ENCODE measurements at regions not wholly inside any gene's neighbourhood (a gene's known extent, or its start where the extent isn't known, plus 50 kb on each side); places are given as distances from the start of the nearest gene placed in this dataset.
"Not testable (repeated sequence)": the region's sequence is repeated elsewhere in the genome, so short reads cannot be mapped to it uniquely, and the experiment has no call there.

DNA sequence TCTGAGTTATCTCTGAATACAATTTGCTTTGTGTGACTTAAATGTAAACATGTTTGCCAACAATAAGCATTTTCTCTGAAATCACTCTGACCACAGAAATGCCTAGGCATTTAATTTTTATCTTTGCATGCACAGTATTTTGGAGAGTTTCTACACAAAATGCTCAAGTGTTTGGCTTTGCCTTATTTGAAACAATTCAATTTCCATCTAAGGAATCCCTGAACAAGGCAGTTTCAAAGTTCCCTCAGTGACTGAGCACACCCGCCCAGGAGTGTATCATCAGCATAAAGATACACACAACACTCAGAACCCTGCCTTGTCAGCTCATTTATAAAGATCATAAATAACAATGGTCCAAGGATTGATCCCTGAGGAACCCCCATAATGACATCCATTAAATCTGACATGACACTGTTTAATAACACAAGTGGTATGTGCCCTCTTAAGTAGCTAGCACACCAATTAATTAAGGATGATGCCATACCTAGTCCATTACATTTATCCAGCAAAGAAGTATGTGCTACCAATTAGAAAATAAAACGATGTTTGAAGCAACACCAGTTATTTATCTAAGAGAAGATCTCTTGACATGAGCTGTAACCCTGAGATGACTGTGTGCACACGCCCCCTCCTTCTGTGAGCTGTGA, 585.8 kb downstream of the ADGRL2 start:
- no peaks in the 10 kb centered on the region for H3K4me1 ChIP-seq (ENCODE audit: insufficient read depth, low read length)

GRCh38 chr1:82384776-82385175, 584.0 kb downstream of the ADGRL2 start:
- Histone ChIP-seq H3K4me1 (ENCODE audit: insufficient read depth, low read length) (no peaks in the 10 kb centered on the region), H3K9me3 (ENCODE audit: low read depth, low read length) (no peaks in the 10 kb centered on the region), H3K27me3 (ENCODE audit: insufficient read depth, low read length) (no peaks in the 10 kb centered on the region), H3K4me3 (ENCODE audit: low read length) (no peak overlapping the region)

More for the DNA sequence above, 585.8 kb downstream of the ADGRL2 start:
- H3K4me3 ChIP-seq (ENCODE audit: low read length): no peak overlapping the region
- H3K27me3 ChIP-seq (ENCODE audit: insufficient read depth, low read length): no peaks in the 10 kb centered on the region
- H3K9me3 ChIP-seq (ENCODE audit: low read depth, low read length): no peaks in the 10 kb centered on the region

DNA sequence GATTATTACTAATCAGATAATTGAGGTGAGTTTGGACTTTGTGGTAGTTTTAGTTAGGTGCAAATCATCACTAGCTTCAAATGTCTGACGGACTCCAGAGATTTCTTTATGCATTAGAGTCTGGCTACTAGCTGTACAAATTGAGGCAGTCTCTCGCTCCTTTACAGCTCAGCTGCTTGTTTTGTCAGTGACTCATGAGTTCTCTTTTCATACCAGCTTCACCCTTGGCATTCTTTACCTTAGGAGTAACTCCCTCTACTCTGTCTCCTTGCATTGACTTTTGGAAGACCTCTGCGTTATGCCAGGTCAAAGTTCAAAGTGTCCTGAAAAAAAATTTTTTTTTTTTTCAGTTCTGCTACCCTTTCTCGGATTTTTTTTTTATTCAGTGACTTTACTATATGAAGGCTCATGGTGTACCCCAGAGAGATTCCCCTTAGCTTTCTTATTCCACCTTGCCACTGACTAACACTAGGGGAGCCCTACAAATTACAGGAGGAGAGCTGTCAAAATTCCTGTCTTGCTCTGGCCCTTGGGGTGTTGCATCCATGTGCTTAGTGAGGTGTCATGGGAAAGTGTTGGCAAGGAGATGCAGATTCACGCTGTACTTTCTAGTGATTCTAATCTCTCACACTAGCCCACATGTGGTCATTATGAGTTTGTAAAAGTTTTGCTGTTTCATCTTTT, 576.6 kb downstream of the ADGRL2 start:
- Histone ChIP-seq H3K4me1 (ENCODE audit: insufficient read depth, low read length) (no peaks in the 10 kb centered on the region), H3K9me3 (ENCODE audit: low read depth, low read length) (no peaks in the 10 kb centered on the region), H3K27me3 (ENCODE audit: insufficient read depth, low read length) (no peaks in the 10 kb centered on the region), H3K4me3 (ENCODE audit: low read length) (no peak overlapping the region)

DNA sequence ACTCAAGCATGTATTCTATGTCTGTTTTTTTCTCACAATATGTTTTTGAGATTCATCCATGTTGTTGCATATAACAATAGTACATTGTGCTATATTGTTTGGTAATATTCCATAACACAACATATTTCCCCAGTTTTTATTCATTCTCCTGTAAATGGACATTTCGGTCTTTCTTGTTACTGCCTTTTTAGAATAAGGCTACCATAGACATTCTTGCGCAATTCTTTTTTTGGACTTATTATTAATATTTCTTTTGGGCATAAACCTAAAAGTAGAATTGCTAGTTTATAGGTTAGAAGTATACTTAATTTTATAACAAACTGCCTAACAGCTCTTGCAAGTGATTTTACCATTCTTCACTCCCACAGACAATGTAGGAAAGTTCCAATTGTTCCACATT, 573.0 kb downstream of the ADGRL2 start:
- no peak overlapping the region for H3K4me3 ChIP-seq (ENCODE audit: low read length)
- no peaks in the 10 kb centered on the region for H3K9me3 ChIP-seq (ENCODE audit: low read depth, low read length)
- H3K4me1 ChIP-seq (ENCODE audit: insufficient read depth, low read length): no peaks in the 10 kb centered on the region
- no peaks in the 10 kb centered on the region for H3K27me3 ChIP-seq (ENCODE audit: insufficient read depth, low read length)

DNA sequence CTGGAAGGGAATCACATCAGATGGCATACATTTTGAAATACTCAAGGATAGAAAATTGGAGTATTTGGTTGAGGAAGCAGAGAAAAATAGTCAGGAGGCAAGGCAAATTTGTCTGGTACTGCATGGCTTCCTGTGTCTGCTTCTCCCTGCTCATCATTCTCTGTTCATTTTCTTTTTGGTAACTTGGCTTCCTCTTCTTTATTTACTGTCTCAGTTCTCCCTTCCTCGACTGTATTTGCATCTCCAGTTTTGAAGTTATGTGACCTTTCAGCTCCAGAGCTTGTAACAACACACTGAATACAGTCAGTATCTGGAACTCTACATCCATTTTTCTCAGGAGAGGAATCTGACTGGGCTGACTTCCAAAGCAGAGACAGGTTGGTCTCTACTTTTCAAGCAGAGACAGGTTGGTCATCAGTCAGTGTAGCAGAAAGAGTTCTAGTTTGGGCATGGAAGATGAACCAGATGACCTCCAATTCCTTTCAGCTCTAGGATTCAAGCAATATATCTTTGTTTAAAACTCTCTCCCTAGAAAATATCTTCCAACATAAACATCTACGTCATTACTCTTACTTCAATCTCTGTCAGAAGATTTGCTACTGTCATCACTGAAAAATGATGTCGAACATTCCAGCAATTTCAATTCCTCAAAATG, 571.2 kb downstream of the ADGRL2 start:
- no peak overlapping the region for H3K4me3 ChIP-seq (ENCODE audit: low read length)
- no peaks in the 10 kb centered on the region for H3K9me3 ChIP-seq (ENCODE audit: low read depth, low read length)
- H3K27me3 ChIP-seq (ENCODE audit: insufficient read depth, low read length): no peaks in the 10 kb centered on the region
- no peaks in the 10 kb centered on the region for H3K4me1 ChIP-seq (ENCODE audit: insufficient read depth, low read length)

DNA sequence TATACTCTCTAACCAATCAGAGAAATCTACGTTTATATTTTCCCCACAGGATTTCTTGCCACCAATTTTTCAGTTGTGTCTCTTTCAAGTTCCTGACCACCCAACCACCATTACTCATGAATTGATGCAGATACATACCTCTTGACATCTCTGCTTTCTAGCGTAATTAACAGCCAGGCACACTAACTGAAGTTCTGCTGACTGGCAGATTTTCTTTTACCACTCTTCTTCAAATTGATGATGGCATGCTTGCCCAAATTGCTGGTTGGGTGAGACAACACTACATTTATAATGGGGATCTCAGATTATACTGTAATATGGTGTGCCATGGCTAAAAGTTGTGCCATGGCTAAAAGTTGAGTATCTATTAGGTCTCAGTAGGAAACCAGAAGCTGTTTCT, 566.7 kb downstream of the ADGRL2 start:
- no peaks in the 10 kb centered on the region for H3K9me3 ChIP-seq (ENCODE audit: low read depth, low read length)
- H3K27me3 ChIP-seq (ENCODE audit: insufficient read depth, low read length): no peaks in the 10 kb centered on the region
- no peaks in the 10 kb centered on the region for H3K4me1 ChIP-seq (ENCODE audit: insufficient read depth, low read length)
- H3K4me3 ChIP-seq (ENCODE audit: low read length): no peak overlapping the region

- Histone ChIP-seq H3K4me1 (ENCODE audit: insufficient read depth, low read length) (no peaks in the 10 kb centered on the region), H3K9me3 (ENCODE audit: low read depth, low read length) (no peaks in the 10 kb centered on the region), H3K4me3 (ENCODE audit: low read length) (no peak overlapping the region), H3K27me3 (ENCODE audit: insufficient read depth, low read length) (no peaks in the 10 kb centered on the region)
Observed at GRCh38 chr1:82366689-82367088, 566.0 kb downstream of the ADGRL2 start.

GRCh38 chr1:82359541-82359940, 558.8 kb downstream of the ADGRL2 start:
- not testable (repeated sequence) for H3K4me3 ChIP-seq (ENCODE audit: low read length); H3K9me3 ChIP-seq (ENCODE audit: low read depth, low read length); H3K27me3 ChIP-seq (ENCODE audit: insufficient read depth, low read length); H3K4me1 ChIP-seq (ENCODE audit: insufficient read depth, low read length)

DNA sequence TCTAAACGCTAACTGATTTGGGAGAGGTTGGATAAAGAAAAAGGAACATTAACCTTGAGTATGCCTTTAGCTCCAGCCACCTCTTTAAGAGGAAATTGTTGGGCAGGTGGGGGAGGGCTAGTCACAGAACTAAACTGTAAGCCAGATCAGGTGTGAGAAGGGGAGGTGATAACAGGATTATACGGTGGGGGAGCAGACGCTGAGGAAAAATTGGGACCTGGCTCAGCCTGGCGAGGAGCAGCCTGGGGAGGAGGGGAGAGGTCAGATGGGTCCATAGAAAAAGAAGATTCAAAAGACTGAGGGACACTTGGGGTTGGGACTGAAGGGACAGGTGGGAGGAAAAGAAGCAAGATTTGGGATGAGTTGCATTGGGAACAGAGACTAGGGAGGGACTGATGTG, 558.0 kb downstream of the ADGRL2 start:
- H3K27me3 ChIP-seq (ENCODE audit: insufficient read depth, low read length): not testable (repeated sequence)

DNA sequence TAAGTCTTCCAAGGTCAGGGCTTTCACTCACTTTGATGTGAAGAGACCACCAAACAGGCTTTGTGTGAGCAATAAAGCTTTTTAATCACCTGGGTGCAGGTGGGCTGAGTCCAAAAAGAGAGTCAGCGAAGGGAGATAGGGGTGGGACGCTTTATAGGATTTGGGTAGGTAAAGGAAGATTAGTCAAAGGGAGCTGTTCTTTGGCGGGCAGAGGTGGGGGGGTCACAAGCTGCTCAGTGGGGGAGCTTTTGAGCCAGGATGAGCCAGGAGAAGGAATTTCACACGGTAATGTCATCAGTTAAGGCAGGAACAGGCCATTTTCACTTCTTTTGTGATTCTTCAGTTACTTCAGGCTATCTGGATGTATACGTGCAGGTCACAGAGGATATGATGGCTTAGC, 553.8 kb downstream of the ADGRL2 start:
- H3K9me3 ChIP-seq (ENCODE audit: low read depth, low read length); H3K27me3 ChIP-seq (ENCODE audit: insufficient read depth, low read length); H3K4me1 ChIP-seq (ENCODE audit: insufficient read depth, low read length); H3K4me3 ChIP-seq (ENCODE audit: low read length): not testable (repeated sequence)

More for the DNA sequence above, 558.0 kb downstream of the ADGRL2 start:
- H3K4me3 ChIP-seq (ENCODE audit: low read length); H3K4me1 ChIP-seq (ENCODE audit: insufficient read depth, low read length); H3K9me3 ChIP-seq (ENCODE audit: low read depth, low read length): not testable (repeated sequence)

DNA sequence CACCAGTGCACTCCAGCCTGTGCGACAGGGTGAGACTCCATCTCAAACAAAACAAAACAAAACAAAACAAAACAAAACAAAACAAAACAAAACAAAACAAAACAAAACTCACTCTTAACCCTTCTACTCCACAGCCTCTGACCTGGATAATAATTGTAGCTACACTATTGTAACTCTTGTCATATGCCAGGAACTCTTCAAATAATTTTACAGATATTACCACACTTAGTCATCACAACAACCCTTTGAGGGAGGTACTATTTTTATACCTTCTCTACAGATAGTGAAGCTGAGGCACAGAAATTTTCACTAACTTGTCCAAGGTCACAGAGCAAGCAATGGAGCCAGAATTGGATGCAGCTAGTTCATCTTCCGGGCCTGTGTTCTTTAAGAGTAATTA, 547.8 kb downstream of the ADGRL2 start:
- Histone ChIP-seq H3K27me3 (ENCODE audit: insufficient read depth, low read length) (no peaks in the 10 kb centered on the region), H3K4me1 (ENCODE audit: insufficient read depth, low read length) (no peaks in the 10 kb centered on the region), H3K9me3 (ENCODE audit: low read depth, low read length) (no peaks in the 10 kb centered on the region), H3K4me3 (ENCODE audit: low read length) (no peak overlapping the region)

GRCh38 chr1:82346141-82346540, 545.4 kb downstream of the ADGRL2 start:
- H3K4me3 ChIP-seq (ENCODE audit: low read length): no peak overlapping the region
- no peaks in the 10 kb centered on the region for H3K27me3 ChIP-seq (ENCODE audit: insufficient read depth, low read length)
- no peaks in the 10 kb centered on the region for H3K9me3 ChIP-seq (ENCODE audit: low read depth, low read length)
- no peaks in the 10 kb centered on the region for H3K4me1 ChIP-seq (ENCODE audit: insufficient read depth, low read length)

- H3K9me3 ChIP-seq (ENCODE audit: low read depth, low read length): no peaks in the 10 kb centered on the region
- no peaks in the 10 kb centered on the region for H3K27me3 ChIP-seq (ENCODE audit: insufficient read depth, low read length)
- no peaks in the 10 kb centered on the region for H3K4me1 ChIP-seq (ENCODE audit: insufficient read depth, low read length)
- H3K4me3 ChIP-seq (ENCODE audit: low read length): no peak overlapping the region
Observed at GRCh38 chr1:82343381-82343780, 542.6 kb downstream of the ADGRL2 start.

- H3K27me3 ChIP-seq (ENCODE audit: insufficient read depth, low read length): no peaks in the 10 kb centered on the region
- no peak overlapping the region for H3K4me3 ChIP-seq (ENCODE audit: low read length)
- no peaks in the 10 kb centered on the region for H3K9me3 ChIP-seq (ENCODE audit: low read depth, low read length)
- no peaks in the 10 kb centered on the region for H3K4me1 ChIP-seq (ENCODE audit: insufficient read depth, low read length)
Observed at GRCh38 chr1:82337635-82338034, 536.9 kb downstream of the ADGRL2 start.

DNA sequence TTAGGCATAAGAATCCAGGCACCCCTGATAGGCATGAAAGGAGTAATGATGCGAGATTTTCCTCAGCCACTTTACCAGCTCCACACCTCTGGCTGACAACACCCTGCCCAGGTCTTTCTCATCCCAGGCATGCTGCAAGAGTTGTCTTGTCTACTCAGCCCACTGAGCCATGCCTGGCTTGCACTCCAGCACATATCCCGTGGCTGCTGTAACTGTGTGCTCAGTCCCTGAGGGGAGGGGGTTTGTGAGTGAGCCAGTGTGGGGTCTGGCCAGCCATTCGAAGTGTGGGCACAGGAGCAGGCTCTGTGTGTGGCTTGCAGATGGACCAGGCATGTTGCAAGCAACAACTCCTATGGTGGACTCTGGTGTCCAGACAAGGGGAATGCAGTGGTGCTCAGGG, 529.6 kb downstream of the ADGRL2 start:
- Histone ChIP-seq H3K4me1 (ENCODE audit: insufficient read depth, low read length) (no peaks in the 10 kb centered on the region), H3K4me3 (ENCODE audit: low read length) (no peak overlapping the region), H3K9me3 (ENCODE audit: low read depth, low read length) (no peaks in the 10 kb centered on the region), H3K27me3 (ENCODE audit: insufficient read depth, low read length) (no peaks in the 10 kb centered on the region)

GRCh38 chr1:82329226-82329625, 528.5 kb downstream of the ADGRL2 start:
- no peaks in the 10 kb centered on the region for H3K27me3 ChIP-seq (ENCODE audit: insufficient read depth, low read length)
- H3K9me3 ChIP-seq (ENCODE audit: low read depth, low read length): no peaks in the 10 kb centered on the region
- no peak overlapping the region for H3K4me3 ChIP-seq (ENCODE audit: low read length)

More at GRCh38 chr1:82329226-82329625, 528.5 kb downstream of the ADGRL2 start:
- no peaks in the 10 kb centered on the region for H3K4me1 ChIP-seq (ENCODE audit: insufficient read depth, low read length)
